Fibroblast of lung (primary cell): ENCODE measurements at regions not wholly inside any gene's neighbourhood (a gene's known extent, or its start where the extent isn't known, plus 50 kb on each side); places are given as distances from the start of the nearest gene placed in this dataset.

Experiments
- DNase-seq, 2 donors: peaks; one replicate each; pipeline versions ENCODE4 v3.0.0 to v3.0.0-alpha.2; 2010; ENCODE audit warnings: low read depth in 2 of 2
- H2AFZ ChIP-seq: 2 replicates; pipeline ENCODE4 v1.5.1; 2012; ENCODE audit warnings: low read length, control low read depth, inconsistent platforms
- H3K27ac ChIP-seq: 2 replicates; pipeline ENCODE4 v1.5.1; 2011; ENCODE audit warnings: low read length, control low read depth; ENCODE audit not compliant: insufficient read depth
- H3K27me3 ChIP-seq: 2 replicates; pipeline ENCODE4 v1.5.1; 2011; ENCODE audit warnings: mild to moderate bottlenecking, low read length; ENCODE audit not compliant: control insufficient read depth, insufficient read depth
- H3K36me3 ChIP-seq: 2 replicates; pipeline ENCODE4 v1.5.1; 2011; ENCODE audit warnings: low read length; ENCODE audit not compliant: control insufficient read depth, insufficient read depth
- H3K4me1 ChIP-seq: 2 replicates; pipeline ENCODE4 v1.5.1; 2011; ENCODE audit warnings: low read length; ENCODE audit not compliant: control insufficient read depth, insufficient read depth; ENCODE audit errors: extremely low read depth
- H3K4me2 ChIP-seq: 2 replicates; pipeline ENCODE4 v1.5.1; 2011; ENCODE audit warnings: low read length, control low read depth; ENCODE audit not compliant: insufficient read depth; ENCODE audit errors: extremely low read depth
- H3K4me3 ChIP-seq, 4 experiments: fragments of 200-600 bp in 1 of 4; sonication (generic) in 1 of 4; replicated peaks in 1 of 4; 2 replicates each; pipeline ENCODE4 v1.5.1; 2011 to 2016; ENCODE audit warnings: low read length in 4 of 4, low read depth in 3 of 4, mild to moderate bottlenecking in 3 of 4, control low read depth in 2 of 4, inconsistent platforms in 1 of 4, mixed read lengths in 1 of 4; ENCODE audit not compliant: insufficient read depth in 1 of 4; ENCODE audit errors: control extremely low read depth in 1 of 4
- H3K79me2 ChIP-seq: 2 replicates; pipeline ENCODE4 v1.5.1; 2012; ENCODE audit warnings: mild to moderate bottlenecking, low read length, inconsistent platforms; ENCODE audit not compliant: control insufficient read depth, insufficient read depth
- H3K9ac ChIP-seq: 2 replicates; pipeline ENCODE4 v1.5.1; 2011; ENCODE audit warnings: mild to moderate bottlenecking, low read length, control low read depth; ENCODE audit not compliant: insufficient read depth
- H3K9me3 ChIP-seq: 2 replicates; pipeline ENCODE4 v1.5.1; 2012; ENCODE audit warnings: low read depth, low read length; ENCODE audit not compliant: control insufficient read depth, insufficient read depth
- H4K20me1 ChIP-seq: 2 replicates; pipeline ENCODE4 v1.5.1; 2011; ENCODE audit warnings: low read length; ENCODE audit not compliant: control insufficient read depth, insufficient read depth; ENCODE audit errors: extremely low read depth
- EZH2 ChIP-seq: IDR thresholded peaks from 2 replicates; pipeline ENCODE4 v1.5.1; 2012; ENCODE audit warnings: low read length, control low read depth, mild to moderate bottlenecking; ENCODE audit errors: missing control alignments
- TF ChIP-seq, protein P1 (sequence below), 2 donors: IDR thresholded peaks in 1 of 2; conservative IDR thresholded peaks in 1 of 2; 1 replicate in 1 of 2; 2 replicates in 1 of 2; pipeline ENCODE4 v1.5.1; 2011 to 2012; ENCODE audit warnings: low read length in 2 of 2, control low read depth in 1 of 2, inconsistent platforms in 1 of 2, low read depth in 1 of 2, mild to moderate bottlenecking in 1 of 2

DNA sequence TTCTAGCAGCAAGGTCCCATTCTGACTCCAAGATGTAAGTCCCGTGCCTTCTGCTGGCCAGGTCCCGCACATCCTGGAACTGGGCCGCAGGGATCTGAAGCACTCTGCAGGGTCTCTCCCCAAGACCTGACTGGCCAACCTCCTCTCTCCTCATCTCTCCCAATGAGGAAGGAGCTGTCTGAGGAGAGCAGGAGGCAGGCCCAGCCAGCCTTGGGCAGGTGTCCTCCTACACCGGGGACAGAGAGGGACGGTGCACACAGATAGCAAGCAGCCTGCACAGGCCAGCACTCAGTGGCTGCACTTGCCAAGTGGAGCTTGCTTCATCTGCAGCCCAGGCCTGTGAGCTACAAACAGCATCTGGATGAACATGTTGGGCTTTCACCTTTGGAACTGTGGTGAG, 76.8 kb upstream of the CD93 start:
- Histone ChIP-seq H3K79me2 (no peaks in the 10 kb centered on the region), H3K4me3 (no peak overlapping the region), H3K9me3 (no peaks in the 10 kb centered on the region), H4K20me1 (no peaks in the 10 kb centered on the region), H3K27ac (no peak overlapping the region), H3K9ac (no peak overlapping the region), H3K4me1 (peaks cover 7% of the 10 kb centered on the region), H3K4me2 (no peak overlapping the region), H2AFZ (no peak overlapping the region), H3K36me3 (no peaks in the 10 kb centered on the region), H3K27me3 (no peaks in the 10 kb centered on the region)
- no peak for TF ChIP-seq EZH2
- TF ChIP-seq, protein P1, sequence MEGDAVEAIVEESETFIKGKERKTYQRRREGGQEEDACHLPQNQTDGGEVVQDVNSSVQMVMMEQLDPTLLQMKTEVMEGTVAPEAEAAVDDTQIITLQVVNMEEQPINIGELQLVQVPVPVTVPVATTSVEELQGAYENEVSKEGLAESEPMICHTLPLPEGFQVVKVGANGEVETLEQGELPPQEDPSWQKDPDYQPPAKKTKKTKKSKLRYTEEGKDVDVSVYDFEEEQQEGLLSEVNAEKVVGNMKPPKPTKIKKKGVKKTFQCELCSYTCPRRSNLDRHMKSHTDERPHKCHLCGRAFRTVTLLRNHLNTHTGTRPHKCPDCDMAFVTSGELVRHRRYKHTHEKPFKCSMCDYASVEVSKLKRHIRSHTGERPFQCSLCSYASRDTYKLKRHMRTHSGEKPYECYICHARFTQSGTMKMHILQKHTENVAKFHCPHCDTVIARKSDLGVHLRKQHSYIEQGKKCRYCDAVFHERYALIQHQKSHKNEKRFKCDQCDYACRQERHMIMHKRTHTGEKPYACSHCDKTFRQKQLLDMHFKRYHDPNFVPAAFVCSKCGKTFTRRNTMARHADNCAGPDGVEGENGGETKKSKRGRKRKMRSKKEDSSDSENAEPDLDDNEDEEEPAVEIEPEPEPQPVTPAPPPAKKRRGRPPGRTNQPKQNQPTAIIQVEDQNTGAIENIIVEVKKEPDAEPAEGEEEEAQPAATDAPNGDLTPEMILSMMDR (conservative IDR thresholded peaks at IDR 0.05 in 1 of 2, IDR thresholded peaks at IDR 0.05 in 1 of 2; ENCODE audit: low read depth in 1 of 2, low read length in 2 of 2), result no peak
- no peak for DNase-seq

DNA sequence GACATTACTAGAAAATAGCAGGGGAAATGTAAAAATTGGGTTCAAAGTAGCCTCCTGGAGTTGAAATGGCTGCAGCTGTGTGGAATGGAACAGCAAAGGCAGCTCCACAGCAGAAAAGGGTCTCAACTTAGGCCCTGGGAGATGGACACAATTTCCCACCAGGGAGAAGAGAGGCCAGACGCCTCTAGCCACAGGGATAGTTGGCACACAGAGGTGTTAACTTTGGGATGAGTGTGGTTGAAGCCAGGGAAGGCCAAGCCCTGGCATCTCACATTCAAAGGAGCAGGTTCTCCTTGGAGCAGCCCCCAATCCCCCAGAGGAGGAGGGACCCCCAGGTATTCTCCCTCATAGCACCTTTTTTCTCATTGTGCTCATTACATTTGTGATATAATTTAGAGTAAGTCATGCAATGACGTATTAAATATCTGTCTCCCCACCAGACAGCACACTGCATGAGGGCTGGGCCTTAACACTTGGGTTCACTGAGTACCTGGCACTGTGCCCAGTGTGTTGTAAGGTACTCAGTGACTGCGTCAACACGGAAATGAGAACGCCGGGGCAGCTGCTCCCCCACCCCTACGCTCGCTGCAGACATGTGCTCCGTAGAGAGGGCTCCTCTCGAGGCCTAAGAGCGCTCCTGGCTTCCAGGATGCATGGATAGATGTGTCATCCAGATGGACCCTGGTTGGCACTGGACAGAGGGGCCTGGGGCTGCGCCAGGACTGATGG, 76.0 kb upstream of the CD93 start:
- no peaks in the 10 kb centered on the region for H3K36me3 ChIP-seq
- no peak overlapping the region for H3K27ac ChIP-seq
- no peaks in the 10 kb centered on the region for H3K9me3 ChIP-seq
- no peaks in the 10 kb centered on the region for H4K20me1 ChIP-seq
- H3K4me3 ChIP-seq, result no peak overlapping the region
- H3K4me2 ChIP-seq, result no peak overlapping the region
- H3K4me1 ChIP-seq, result peaks cover 7% of the 10 kb centered on the region
- TF ChIP-seq EZH2, result no peak
- TF ChIP-seq, protein P1 (conservative IDR thresholded peaks at IDR 0.05 in 1 of 2, IDR thresholded peaks at IDR 0.05 in 1 of 2; ENCODE audit: low read depth in 1 of 2, low read length in 2 of 2), result no peak
- H3K9ac ChIP-seq, result no peak overlapping the region
- H2AFZ ChIP-seq, result no peak overlapping the region
- H3K79me2 ChIP-seq, result no peaks in the 10 kb centered on the region
- no peaks in the 10 kb centered on the region for H3K27me3 ChIP-seq
- DNase-seq, result peak; percentile 78 to 95

DNA sequence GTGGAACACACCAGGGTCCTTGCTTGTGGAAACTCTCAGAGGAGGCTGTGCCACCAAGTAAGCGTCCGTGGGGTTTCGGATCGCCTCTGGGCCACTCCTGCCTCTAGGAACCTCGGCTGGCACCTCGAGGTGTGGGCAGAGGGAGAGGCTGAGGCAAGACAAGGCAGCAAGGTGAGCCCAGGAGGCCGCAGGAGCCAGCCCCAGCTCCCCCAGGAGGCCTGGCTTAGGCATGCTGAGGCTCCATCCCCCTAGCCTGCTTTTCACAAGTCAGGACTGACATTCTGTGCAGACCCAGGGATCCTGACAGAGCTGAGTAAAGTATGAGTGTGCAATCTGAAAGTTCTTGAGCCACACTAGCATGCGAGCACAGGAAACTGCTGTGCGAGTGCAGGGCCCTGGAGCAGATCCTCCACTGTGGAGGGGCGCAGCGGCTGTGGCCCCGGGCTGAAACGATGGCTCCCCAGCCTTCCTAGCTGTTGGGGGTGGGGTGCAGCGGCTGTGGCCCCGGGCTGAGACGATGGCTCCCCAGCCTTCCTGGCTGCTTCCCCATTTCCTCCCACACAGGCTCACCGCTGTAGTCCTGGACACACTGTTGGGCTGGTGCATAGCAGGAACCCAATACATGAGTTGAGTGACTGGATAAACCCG, 75.2 kb upstream of the CD93 start:
- no peaks in the 10 kb centered on the region for H3K9me3 ChIP-seq
- H2AFZ ChIP-seq, result no peak overlapping the region
- no peaks in the 10 kb centered on the region for H3K27me3 ChIP-seq
- H3K4me1 ChIP-seq, result peaks cover 11% of the 10 kb centered on the region
- H3K27ac ChIP-seq, result no peak overlapping the region
- no peaks in the 10 kb centered on the region for H3K36me3 ChIP-seq
- H3K9ac ChIP-seq, result no peak overlapping the region
- H3K4me3 ChIP-seq, result no peak overlapping the region
- no peak for TF ChIP-seq EZH2
- TF ChIP-seq, protein P1 (conservative IDR thresholded peaks at IDR 0.05 in 1 of 2, IDR thresholded peaks at IDR 0.05 in 1 of 2; ENCODE audit: low read depth in 1 of 2, low read length in 2 of 2), result no peak
- DNase-seq, result peak in 1 of 2 donors; percentile 53
- no peak overlapping the region for H3K4me2 ChIP-seq
- no peaks in the 10 kb centered on the region for H4K20me1 ChIP-seq
- H3K79me2 ChIP-seq, result no peaks in the 10 kb centered on the region
